ENCODE measurements at regions not wholly inside any gene's neighbourhood (a gene's known extent, or its start where the extent isn't known, plus 50 kb on each side); places are given as distances from the start of the nearest gene placed in this dataset.

DNA sequence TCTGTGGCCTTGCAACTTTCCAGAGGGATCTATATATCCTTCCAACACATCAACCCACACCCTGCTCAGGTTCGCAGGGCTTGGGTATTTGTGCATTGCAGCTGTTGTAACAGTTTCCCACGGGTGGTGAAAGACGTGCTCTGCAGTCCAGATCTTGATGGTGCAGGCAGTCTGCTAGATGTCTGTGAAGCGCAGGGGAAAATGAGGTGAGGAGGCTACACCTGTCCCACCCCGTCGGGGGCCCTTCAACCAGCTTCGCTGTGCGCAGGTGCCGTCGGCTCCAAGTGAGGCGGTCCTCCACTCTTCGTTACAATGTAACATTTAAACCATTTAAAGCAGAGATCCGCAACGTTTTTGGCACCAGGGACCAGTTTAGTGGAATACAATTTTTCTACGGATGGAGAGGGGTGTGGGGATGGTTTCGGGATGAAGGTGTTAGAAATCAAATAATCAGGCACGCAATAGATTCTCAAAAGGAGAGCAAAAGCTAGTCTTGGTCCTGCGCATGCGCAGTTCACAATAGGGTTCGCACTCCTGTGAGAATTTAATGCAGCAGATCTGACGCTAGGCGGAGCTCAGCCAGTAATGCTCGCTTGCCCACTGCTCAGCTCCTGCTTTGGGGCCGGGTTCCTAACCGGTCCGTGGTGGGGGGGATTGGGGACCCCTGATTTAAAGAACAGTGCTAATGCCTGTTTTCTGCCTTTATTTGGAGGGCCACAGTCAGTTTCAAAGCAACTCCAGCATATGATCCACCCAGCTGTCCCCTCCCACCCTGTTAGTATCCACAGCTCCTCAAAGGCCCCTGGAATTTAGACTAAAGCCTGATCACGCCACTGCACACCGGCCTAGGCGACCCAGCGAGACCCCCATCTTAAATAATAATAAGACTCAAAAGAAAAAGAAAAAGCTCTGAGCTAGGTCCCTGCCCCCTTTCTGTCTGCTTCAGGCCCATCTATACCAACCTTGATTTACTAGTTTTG lies 97.1 kb upstream of the SELENOP start:
- TF ChIP-seq, protein P1, sequence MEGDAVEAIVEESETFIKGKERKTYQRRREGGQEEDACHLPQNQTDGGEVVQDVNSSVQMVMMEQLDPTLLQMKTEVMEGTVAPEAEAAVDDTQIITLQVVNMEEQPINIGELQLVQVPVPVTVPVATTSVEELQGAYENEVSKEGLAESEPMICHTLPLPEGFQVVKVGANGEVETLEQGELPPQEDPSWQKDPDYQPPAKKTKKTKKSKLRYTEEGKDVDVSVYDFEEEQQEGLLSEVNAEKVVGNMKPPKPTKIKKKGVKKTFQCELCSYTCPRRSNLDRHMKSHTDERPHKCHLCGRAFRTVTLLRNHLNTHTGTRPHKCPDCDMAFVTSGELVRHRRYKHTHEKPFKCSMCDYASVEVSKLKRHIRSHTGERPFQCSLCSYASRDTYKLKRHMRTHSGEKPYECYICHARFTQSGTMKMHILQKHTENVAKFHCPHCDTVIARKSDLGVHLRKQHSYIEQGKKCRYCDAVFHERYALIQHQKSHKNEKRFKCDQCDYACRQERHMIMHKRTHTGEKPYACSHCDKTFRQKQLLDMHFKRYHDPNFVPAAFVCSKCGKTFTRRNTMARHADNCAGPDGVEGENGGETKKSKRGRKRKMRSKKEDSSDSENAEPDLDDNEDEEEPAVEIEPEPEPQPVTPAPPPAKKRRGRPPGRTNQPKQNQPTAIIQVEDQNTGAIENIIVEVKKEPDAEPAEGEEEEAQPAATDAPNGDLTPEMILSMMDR (IDR thresholded peaks at IDR 0.05; ENCODE audit: poor library complexity, severe bottlenecking) = peak; percentile 98
- no peaks in the 10 kb centered on the region for H3K36me3 ChIP-seq (ENCODE audit: low read depth)

DNA sequence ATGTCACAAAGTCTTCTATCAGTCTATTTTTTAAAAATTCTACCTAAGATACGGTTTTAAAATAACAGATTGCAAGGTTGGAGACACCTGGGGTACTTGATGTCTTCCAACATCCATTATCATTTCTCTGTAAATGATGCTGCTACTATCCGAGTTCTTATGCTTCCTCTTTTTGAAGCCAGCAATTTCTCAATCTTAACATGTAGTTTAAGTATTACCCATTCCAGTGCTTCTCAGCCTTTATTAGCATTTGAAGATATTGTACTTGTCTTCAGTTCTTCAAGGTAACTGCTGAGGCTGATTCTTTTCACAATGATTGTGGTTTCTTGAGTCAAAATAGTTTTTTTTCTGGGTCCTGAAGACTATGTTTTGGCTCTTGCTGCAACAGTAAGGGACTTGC lies 96.4 kb upstream of the SELENOP start:
- ATAC-seq (ENCODE audit: low read depth) (no peak), DNase-seq (ENCODE audit: low spot score) (no peak)
- Histone ChIP-seq H3K27ac (ENCODE audit: poor library complexity, severe bottlenecking) (no peak overlapping the region), H3K27me3 (ENCODE audit: insufficient read depth, poor library complexity, severe bottlenecking) (peaks cover 14% of the 10 kb centered on the region), H3K4me1 (ENCODE audit: insufficient read depth, poor library complexity, severe bottlenecking) (no peaks in the 10 kb centered on the region), H3K36me3 (ENCODE audit: low read depth) (no peaks in the 10 kb centered on the region), H3K9me3 (ENCODE audit: severe bottlenecking) (no peaks in the 10 kb centered on the region), H3K4me3 (ENCODE audit: severe bottlenecking) (no peak overlapping the region)
- TF ChIP-seq, protein P1 (IDR thresholded peaks at IDR 0.05; ENCODE audit: poor library complexity, severe bottlenecking) = no peak

More for the DNA sequence above, 97.1 kb upstream of the SELENOP start:
- Histone ChIP-seq H3K9me3 (ENCODE audit: severe bottlenecking) (no peaks in the 10 kb centered on the region), H3K27ac (ENCODE audit: poor library complexity, severe bottlenecking) (no peak overlapping the region), H3K27me3 (ENCODE audit: insufficient read depth, poor library complexity, severe bottlenecking) (peaks cover 14% of the 10 kb centered on the region), H3K4me1 (ENCODE audit: insufficient read depth, poor library complexity, severe bottlenecking) (no peaks in the 10 kb centered on the region), H3K4me3 (ENCODE audit: severe bottlenecking) (peak overlapping the region; percentile 32)
- ATAC-seq (ENCODE audit: low read depth) (peak; percentile 87), DNase-seq (ENCODE audit: low spot score) (peak; percentile 92)

DNA sequence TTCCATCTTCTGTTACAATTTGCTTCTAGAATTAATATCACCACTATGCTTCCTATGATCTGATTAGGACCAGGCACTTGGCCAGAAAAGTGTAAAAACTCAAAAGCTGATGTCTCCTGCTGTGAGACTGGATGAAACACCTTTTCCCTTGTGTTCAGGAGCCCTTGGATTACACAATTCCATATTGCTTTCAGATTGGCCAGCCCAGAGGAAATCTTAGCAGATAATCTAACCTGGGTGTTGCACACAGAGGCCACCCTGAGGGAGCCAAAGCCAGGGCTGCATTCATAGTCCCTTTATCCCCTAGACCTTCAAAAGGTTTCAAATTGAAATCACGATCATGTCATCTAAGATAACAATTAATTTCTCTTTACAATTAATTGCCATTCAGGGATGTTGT lies 94.1 kb upstream of the SELENOP start:
- Histone ChIP-seq H3K4me1 (ENCODE audit: insufficient read depth, poor library complexity, severe bottlenecking) (no peaks in the 10 kb centered on the region), H3K27me3 (ENCODE audit: insufficient read depth, poor library complexity, severe bottlenecking) (peaks cover 14% of the 10 kb centered on the region), H3K27ac (ENCODE audit: poor library complexity, severe bottlenecking) (no peak overlapping the region), H3K9me3 (ENCODE audit: severe bottlenecking) (no peaks in the 10 kb centered on the region), H3K36me3 (ENCODE audit: low read depth) (no peaks in the 10 kb centered on the region), H3K4me3 (ENCODE audit: severe bottlenecking) (no peak overlapping the region)
- DNase-seq (ENCODE audit: low spot score) (no peak), ATAC-seq (ENCODE audit: low read depth) (no peak)
- TF ChIP-seq, protein P1 (IDR thresholded peaks at IDR 0.05; ENCODE audit: poor library complexity, severe bottlenecking) = no peak

DNA sequence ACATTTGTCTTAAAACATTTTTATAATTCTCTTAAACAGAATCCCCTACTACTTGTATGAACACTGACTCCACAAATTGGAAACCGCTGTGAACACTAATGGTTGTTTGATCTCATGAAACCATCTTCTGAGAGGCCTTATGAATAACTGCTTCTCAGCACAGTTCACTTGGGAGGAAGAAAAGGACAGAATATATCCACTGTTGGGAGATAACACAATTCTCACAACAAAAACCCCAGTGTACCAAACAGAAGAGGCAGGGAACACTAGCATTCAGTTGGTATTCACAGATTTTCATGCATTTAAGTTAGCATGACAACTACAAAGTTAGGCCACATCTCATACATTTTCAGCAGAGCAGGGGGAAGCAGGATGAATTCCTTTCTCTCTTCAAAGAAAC lies 89.0 kb upstream of the SELENOP start:
- TF ChIP-seq, protein P1 (IDR thresholded peaks at IDR 0.05; ENCODE audit: poor library complexity, severe bottlenecking) = no peak
- no peaks in the 10 kb centered on the region for H3K36me3 ChIP-seq (ENCODE audit: low read depth)
- H3K4me1 ChIP-seq (ENCODE audit: insufficient read depth, poor library complexity, severe bottlenecking) = no peaks in the 10 kb centered on the region
- no peak overlapping the region for H3K27ac ChIP-seq (ENCODE audit: poor library complexity, severe bottlenecking)
- H3K9me3 ChIP-seq (ENCODE audit: severe bottlenecking) = no peaks in the 10 kb centered on the region
- ATAC-seq (ENCODE audit: low read depth) (no peak), DNase-seq (ENCODE audit: low spot score) (no peak)
- H3K27me3 ChIP-seq (ENCODE audit: insufficient read depth, poor library complexity, severe bottlenecking) = no peaks in the 10 kb centered on the region
- no peak overlapping the region for H3K4me3 ChIP-seq (ENCODE audit: severe bottlenecking)

DNA sequence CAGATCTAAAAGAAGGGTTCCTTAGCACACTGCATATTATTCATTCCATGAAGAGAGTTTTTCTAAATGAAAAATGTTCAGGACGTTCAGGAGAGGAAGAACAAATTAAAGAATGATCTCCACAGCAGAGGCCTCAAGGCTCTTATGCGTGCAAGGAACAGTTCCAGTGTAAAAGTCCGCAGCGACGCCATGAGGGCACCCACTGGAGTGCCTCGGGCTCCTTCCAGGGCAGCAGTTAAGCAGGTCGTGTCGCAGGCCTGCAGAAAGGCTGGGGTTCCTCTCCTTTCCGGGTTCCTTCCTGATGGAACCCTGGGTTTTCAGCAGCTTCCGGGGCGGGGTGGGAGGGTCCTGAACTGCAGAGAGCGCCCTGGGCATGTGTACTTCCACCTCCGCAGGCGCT lies 87.1 kb upstream of the SELENOP start:
- DNase-seq (ENCODE audit: low spot score) = no peak
- no peak for ATAC-seq (ENCODE audit: low read depth)
- TF ChIP-seq, protein P1 (IDR thresholded peaks at IDR 0.05; ENCODE audit: poor library complexity, severe bottlenecking) = no peak
- H3K27me3 ChIP-seq (ENCODE audit: insufficient read depth, poor library complexity, severe bottlenecking) = no peaks in the 10 kb centered on the region
- no peak overlapping the region for H3K4me3 ChIP-seq (ENCODE audit: severe bottlenecking)
- H3K9me3 ChIP-seq (ENCODE audit: severe bottlenecking) = no peaks in the 10 kb centered on the region
- no peak overlapping the region for H3K27ac ChIP-seq (ENCODE audit: poor library complexity, severe bottlenecking)
- H3K36me3 ChIP-seq (ENCODE audit: low read depth) = no peaks in the 10 kb centered on the region
- H3K4me1 ChIP-seq (ENCODE audit: insufficient read depth, poor library complexity, severe bottlenecking) = no peaks in the 10 kb centered on the region

Data from RWPE2 (cell line).